ENCODE measurements at regions not wholly inside any gene's neighbourhood (a gene's known extent, or its start where the extent isn't known, plus 50 kb on each side); places are given as distances from the start of the nearest gene placed in this dataset.

- TF ChIP-seq CTCF (IDR thresholded peaks at IDR 0.05; ENCODE audit: low read depth, low read length, poor library complexity, severe bottlenecking) (no peak), EZH2phosphoT487 (IDR thresholded peaks at IDR 0.05; ENCODE audit: borderline replicate concordance, low read length) (no peak)
These were observed 500.7 kb downstream of the GRIN2A start for GRCh38 chr16:9681508-9681907.

All from DOHH2 (cell line).